Type B pancreatic cell (in vitro differentiated cells): ENCODE measurements at regions not wholly inside any gene's neighbourhood (a gene's known extent, or its start where the extent isn't known, plus 50 kb on each side); places are given as distances from the start of the nearest gene placed in this dataset.

Experiments used
- DNase-seq: peaks from one replicate; pipeline ENCODE4 v3.0.0; 2021; ENCODE audit warnings: mixed read lengths; ENCODE audit not compliant: unreplicated experiment; ENCODE audit errors: extremely low spot score
- H3K27ac Mint-ChIP-seq: 2 replicates; pipeline ENCODE4 v1.8.0; 2021; ENCODE audit warnings: mild to moderate bottlenecking, mixed read lengths
- H3K27me3 Mint-ChIP-seq: 2 replicates; pipeline ENCODE4 v1.8.0; 2021; ENCODE audit warnings: mixed read lengths
- H3K36me3 Mint-ChIP-seq: 2 replicates; pipeline ENCODE4 v1.8.0; 2021; ENCODE audit warnings: mixed read lengths
- H3K4me1 Mint-ChIP-seq: one replicate; pipeline ENCODE4 v1.8.0; 2021; ENCODE audit warnings: mixed read lengths; ENCODE audit not compliant: unreplicated experiment
- H3K4me3 Mint-ChIP-seq: 2 replicates; pipeline ENCODE4 v1.8.0; 2021; ENCODE audit warnings: mild to moderate bottlenecking, mixed read lengths
- H3K9me3 Mint-ChIP-seq: 2 replicates; pipeline ENCODE4 v1.8.0; 2021; ENCODE audit warnings: mixed read lengths
- CTCF ChIP-seq: fragments of 200-600 bp; sonication (generic); conservative IDR thresholded peaks from 2 replicates; pipeline ENCODE4 v1.5.0; 2021; ENCODE audit warnings: antibody characterized with exemption, mild to moderate bottlenecking

GRCh38 chr12:13890943-13891342 lies 90.5 kb downstream of the GRIN2B start:
- no peak for DNase-seq
- TF ChIP-seq CTCF: no peak
- H3K4me1 Mint-ChIP-seq: no peaks in the 10 kb centered on the region
- no peaks in the 10 kb centered on the region for H3K9me3 Mint-ChIP-seq
- H3K27ac Mint-ChIP-seq: no peak overlapping the region
- no peaks in the 10 kb centered on the region for H3K36me3 Mint-ChIP-seq
- peaks cover 11% of the 10 kb centered on the region for H3K27me3 Mint-ChIP-seq
- H3K4me3 Mint-ChIP-seq: no peak overlapping the region

DNA sequence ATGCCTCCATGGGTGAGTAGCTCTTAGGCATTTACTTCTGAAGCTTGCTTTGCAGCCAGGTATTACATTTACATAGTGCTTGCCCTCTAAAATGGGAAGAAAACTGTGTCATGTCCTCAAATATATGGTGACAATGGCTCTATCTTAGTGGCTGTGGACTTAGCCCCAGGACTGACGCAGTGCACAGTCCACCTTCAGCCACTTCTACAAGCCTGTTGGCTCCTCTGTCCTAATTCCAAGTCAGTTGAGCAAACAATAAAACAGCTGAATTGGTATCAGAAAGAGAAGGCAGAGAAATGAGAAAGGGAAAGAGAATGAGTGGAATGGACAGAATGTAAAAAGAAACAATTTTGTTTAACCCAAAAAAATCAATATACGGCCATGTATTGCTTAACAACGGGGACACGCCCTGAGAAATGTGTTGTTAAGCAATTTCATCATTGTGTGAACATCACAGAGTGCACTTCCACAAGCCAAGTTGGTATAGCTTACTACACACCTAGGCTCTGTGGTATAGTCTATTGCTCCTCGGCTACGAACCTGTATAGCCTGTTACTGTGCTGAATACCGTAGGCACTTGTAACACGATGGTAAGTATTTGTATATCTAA lies 93.5 kb downstream of the GRIN2B start:
- H3K27ac Mint-ChIP-seq: peak overlapping the region; percentile 10
- H3K27me3 Mint-ChIP-seq: peaks cover 19% of the 10 kb centered on the region
- H3K9me3 Mint-ChIP-seq: no peaks in the 10 kb centered on the region
- no peak for DNase-seq
- TF ChIP-seq CTCF: no peak
- H3K4me1 Mint-ChIP-seq: no peaks in the 10 kb centered on the region
- H3K4me3 Mint-ChIP-seq: no peak overlapping the region
- H3K36me3 Mint-ChIP-seq: no peaks in the 10 kb centered on the region

DNA sequence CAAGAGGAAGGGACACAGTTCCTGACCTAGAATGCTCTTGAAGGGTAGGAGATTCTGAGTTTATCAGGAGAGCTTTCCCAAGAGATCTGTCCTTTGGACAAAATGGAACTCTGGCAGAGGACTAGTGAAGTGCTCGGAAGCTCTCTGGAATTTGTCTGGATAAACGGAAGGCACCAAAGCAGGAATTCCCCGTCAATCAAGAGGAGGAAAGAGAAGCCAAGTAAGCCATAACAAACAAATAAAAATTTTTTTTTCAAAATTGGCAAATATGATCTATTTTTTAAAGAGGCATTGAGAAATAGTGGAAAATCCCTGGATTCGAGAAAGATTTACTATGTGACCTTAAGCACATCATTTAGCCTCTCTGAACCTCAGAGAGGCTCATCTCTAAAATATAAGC lies 99.2 kb downstream of the GRIN2B start:
- Mint-ChIP-seq H3K9me3 (no peaks in the 10 kb centered on the region), H3K36me3 (no peaks in the 10 kb centered on the region), H3K27ac (no peak overlapping the region), H3K4me3 (no peak overlapping the region), H3K27me3 (peaks cover 11% of the 10 kb centered on the region), H3K4me1 (no peaks in the 10 kb centered on the region)
- no peak for TF ChIP-seq CTCF
- DNase-seq: no peak

DNA sequence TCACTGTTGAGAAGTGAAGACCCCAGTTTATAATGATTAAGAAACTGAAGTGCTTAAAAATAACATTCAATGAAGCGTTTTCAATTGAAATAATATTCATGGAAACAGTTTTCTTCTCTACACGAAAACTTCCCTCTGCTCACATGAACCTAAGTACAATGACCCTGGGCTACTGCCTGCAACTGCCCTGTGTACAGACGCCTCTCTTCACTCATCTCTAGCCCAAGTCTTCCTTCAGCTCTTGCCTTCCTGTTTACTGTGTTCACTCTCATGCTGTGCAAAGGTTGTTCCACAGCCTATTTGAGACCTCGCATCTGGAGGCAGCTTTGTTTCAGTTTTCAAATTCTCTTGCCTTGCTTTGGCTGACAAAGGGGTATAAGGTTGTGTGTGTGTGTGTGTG lies 100.8 kb downstream of the GRIN2B start:
- H3K4me1 Mint-ChIP-seq: no peaks in the 10 kb centered on the region
- no peak for DNase-seq
- no peak overlapping the region for H3K27ac Mint-ChIP-seq
- H3K4me3 Mint-ChIP-seq: no peak overlapping the region
- no peaks in the 10 kb centered on the region for H3K36me3 Mint-ChIP-seq
- peaks cover 15% of the 10 kb centered on the region for H3K27me3 Mint-ChIP-seq
- no peak for TF ChIP-seq CTCF
- no peaks in the 10 kb centered on the region for H3K9me3 Mint-ChIP-seq

- no peak overlapping the region for H3K27ac Mint-ChIP-seq
- H3K4me1 Mint-ChIP-seq: no peaks in the 10 kb centered on the region
- peaks cover 17% of the 10 kb centered on the region for H3K27me3 Mint-ChIP-seq
- TF ChIP-seq CTCF: no peak
- no peak for DNase-seq
- H3K36me3 Mint-ChIP-seq: no peaks in the 10 kb centered on the region
- H3K4me3 Mint-ChIP-seq: no peak overlapping the region
- H3K9me3 Mint-ChIP-seq: no peaks in the 10 kb centered on the region
These were observed 105.7 kb downstream of the GRIN2B start for GRCh38 chr12:13875744-13876143.

DNA sequence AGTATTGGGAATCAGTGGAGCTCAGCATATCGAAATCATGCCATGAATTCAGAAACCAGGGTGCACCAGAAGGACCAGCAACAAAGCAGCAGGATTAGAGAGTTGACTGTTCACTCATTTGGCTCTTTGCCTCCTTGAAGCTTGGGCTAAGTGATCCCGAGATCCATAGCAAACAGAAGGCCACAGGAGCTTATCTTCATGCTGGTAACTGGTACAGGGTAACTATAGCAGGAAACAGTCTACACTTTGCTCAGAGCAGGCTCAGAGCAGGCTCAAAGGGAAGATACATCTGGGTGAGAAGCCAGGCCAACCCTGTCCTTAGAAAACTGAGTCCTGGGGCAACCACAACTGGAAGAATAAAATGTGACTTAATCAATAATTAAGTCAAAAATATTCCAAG lies 111.1 kb downstream of the GRIN2B start:
- Mint-ChIP-seq H3K9me3 (no peaks in the 10 kb centered on the region), H3K27me3 (peaks cover 44% of the 10 kb centered on the region), H3K36me3 (no peaks in the 10 kb centered on the region), H3K27ac (no peak overlapping the region), H3K4me3 (no peak overlapping the region), H3K4me1 (no peaks in the 10 kb centered on the region)
- no peak for TF ChIP-seq CTCF
- no peak for DNase-seq
